HG02642 (cell line): ENCODE measurements at regions not wholly inside any gene's neighbourhood (a gene's known extent, or its start where the extent isn't known, plus 50 kb on each side); places are given as distances from the start of the nearest gene placed in this dataset.

Source experiments
- ATAC-seq: cut with Tn5 transposase; IDR thresholded peaks from one replicate; pipeline ENCODE4 v1.9.1; 2021; ENCODE audit warnings: mild to moderate bottlenecking; ENCODE audit not compliant: unreplicated experiment, poor library complexity

GRCh38 chrX:131763674-131764073 lies 219.8 kb downstream of the OR13H1 start:
- ATAC-seq: no peak

GRCh38 chrX:131764216-131764615 lies 220.3 kb downstream of the OR13H1 start:
- no peak for ATAC-seq

- no peak for ATAC-seq
These were observed 234.7 kb downstream of the OR13H1 start for GRCh38 chrX:131778269-131779218.

GRCh38 chrX:131779306-131779705 lies 235.4 kb downstream of the OR13H1 start:
- ATAC-seq: no peak

GRCh38 chrX:131779741-131780140 lies 235.9 kb downstream of the OR13H1 start:
- ATAC-seq: no peak

GRCh38 chrX:131782646-131783045 lies 238.8 kb downstream of the OR13H1 start:
- no peak for ATAC-seq

GRCh38 chrX:131783555-131784308 lies 239.4 kb upstream of the STK26 start:
- ATAC-seq: no peak

GRCh38 chrX:131789664-131790063 lies 233.4 kb upstream of the STK26 start:
- peak; percentile 56 for ATAC-seq

- no peak for ATAC-seq
These were observed 231.3 kb upstream of the STK26 start for GRCh38 chrX:131791608-131792355.

GRCh38 chrX:131792356-131792749 lies 230.7 kb upstream of the STK26 start:
- no peak for ATAC-seq

- no peak for ATAC-seq
These were observed 230.2 kb upstream of the STK26 start for GRCh38 chrX:131792789-131793462.

GRCh38 chrX:131795442-131796229 lies 227.5 kb upstream of the STK26 start:
- ATAC-seq: no peak

GRCh38 chrX:131801066-131801465 lies 222.0 kb upstream of the STK26 start:
- no peak for ATAC-seq

- no peak for ATAC-seq
These were observed 221.2 kb upstream of the STK26 start for GRCh38 chrX:131801911-131802310.

GRCh38 chrX:131802836-131803626 lies 220.1 kb upstream of the STK26 start:
- peak; percentile 48 for ATAC-seq

GRCh38 chrX:131812847-131813825 lies 210.0 kb upstream of the STK26 start:
- ATAC-seq: peak; percentile 90

- peak; percentile 64 for ATAC-seq
These were observed 206.5 kb upstream of the STK26 start for GRCh38 chrX:131816551-131817136.
